CD4-positive, alpha-beta T cell treated with Interleukin-17A for 4 hours (primary cell): ENCODE measurements at regions not wholly inside any gene's neighbourhood (a gene's known extent, or its start where the extent isn't known, plus 50 kb on each side); places are given as distances from the start of the nearest gene placed in this dataset.
"Not testable (repeated sequence)": the region's sequence is repeated elsewhere in the genome, so short reads cannot be mapped to it uniquely, and the experiment has no call there.

Experiments used
- DNase-seq: peaks from one replicate; pipeline ENCODE4 v3.0.0-alpha.2; 2020; ENCODE audit warnings: mixed read lengths

DNA sequence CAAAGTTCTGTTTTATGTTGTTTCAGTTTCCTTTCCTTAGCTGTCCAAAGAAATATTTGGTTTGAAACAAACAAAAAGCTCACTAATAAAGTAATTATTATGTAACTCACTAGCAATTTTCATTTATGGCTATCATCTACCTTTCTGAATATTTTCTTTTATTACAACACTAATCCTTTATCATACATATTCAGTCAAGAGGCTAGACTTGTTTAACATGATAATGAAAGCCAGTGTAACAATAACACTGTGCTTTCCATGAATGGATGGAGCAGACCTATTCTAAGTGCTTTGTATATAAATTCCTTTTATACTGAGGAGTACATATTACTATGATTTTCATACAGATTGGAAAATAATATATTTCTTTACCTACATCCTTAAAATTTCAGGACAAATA lies 972.8 kb upstream of the ADGRL4 start:
- no peak for DNase-seq

DNA sequence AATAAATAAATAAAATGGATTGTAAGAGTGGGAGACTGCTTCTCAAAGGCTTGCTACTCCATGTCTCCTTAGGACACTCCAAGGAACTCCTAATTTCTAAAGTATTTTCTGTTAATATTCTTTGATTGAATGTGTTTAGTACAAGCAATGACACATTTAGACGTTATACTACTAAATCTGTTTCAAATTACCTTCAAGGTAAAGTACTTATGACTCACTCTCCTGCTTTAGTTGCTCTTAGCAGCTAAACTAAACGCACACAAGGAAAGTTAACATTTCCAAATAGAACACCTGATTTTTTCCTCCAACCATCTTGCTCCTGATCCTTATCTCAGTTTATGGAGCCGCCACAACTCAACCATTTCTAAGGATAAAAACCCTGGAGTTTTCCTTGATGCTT lies 969.8 kb upstream of the ADGRL4 start:
- DNase-seq: no peak

DNA sequence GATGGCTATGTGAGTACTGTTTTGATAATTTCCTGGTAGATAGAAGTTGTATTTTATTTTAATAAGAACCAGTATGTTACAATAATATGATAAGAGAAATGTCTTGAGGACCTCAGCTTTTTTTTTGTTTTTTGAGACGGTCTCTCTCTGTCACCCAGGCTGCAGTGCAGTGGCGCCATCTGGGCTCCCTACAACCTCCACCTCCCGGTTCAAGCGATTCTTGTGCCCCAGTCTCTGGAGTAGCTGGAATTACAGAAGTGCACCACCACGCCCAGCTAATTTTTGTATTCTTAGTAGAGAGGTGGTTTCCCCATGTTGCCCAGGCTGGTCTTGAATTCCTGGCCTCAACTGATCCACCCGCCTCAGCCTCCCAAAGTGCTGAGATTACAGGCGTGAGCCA lies 968.1 kb upstream of the ADGRL4 start:
- DNase-seq: no peak

DNA sequence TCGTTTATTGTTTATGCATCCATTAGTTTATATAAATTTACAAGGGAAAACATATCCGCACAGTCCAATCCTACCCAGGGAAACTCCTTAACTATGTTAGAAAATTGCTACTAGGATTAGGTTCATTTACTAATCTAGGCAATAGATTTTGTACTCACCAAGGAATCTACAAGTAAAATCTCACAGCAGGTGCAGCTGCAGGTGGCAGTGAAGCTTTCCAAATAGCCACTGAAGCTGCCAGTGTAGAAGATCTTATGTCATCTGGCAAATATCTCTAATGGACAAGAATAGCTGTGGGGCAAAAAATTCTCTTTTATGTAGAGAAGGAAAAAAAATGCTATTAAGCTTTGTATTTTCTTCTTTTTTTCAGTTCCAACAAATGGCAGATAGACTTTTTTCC lies 963.4 kb upstream of the ADGRL4 start:
- no peak for DNase-seq

DNA sequence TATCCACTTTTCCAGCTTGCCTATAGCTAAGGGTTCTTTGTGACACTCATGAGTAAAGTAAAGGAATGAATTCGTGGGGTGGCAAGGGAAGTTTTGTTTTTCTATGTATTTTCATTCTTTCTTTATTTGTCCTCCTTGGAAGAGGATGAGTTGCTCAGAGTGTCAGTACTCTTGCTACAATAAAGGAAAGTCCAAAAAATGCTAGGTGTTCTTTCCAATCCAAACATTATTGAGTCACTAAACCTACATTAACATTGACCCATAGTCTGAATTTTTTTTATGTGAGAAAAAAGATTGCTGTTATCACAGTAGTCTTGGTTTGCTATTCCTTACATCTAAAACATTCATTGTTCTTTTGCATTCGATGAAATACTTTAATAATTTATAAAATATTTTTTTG lies 959.9 kb upstream of the ADGRL4 start:
- no peak for DNase-seq

DNA sequence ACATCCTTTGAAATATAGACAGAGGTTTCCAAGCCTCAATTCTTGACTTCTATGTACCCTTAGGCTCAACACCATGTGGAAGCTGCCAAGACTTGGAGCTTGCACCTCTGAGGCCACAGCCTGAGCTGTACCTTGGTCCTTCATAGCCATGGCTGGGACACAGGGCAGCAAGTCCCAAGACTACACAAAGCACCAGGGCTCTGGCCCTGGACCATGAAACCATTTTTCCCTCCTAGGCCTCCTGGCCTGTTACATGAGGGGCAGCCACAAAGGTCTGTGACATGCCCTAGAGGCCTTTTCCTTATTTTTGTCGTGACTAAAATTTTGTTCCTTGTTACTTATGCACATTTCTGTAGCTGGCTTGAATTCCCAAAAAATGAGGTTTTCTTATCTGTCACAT lies 953.1 kb upstream of the ADGRL4 start:
- no peak for DNase-seq

DNA sequence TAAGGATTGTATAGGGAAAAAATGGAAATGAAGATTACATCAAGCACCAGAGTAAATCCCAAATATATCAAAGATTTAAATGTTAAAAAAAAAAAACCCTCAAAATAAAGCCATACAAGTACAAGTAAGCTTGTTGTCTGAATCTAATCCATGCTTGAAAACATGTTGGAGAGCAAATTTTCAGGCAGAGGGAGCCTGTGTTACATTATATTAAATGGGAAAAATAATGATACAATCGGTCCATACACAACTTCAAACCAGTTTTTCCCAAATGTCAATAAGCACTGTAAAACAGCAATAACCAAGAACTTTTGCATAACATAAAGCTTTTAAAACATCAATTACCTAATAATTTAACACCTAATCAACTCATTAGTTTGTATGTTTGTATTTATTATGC lies 949.4 kb upstream of the ADGRL4 start:
- DNase-seq: no peak

DNA sequence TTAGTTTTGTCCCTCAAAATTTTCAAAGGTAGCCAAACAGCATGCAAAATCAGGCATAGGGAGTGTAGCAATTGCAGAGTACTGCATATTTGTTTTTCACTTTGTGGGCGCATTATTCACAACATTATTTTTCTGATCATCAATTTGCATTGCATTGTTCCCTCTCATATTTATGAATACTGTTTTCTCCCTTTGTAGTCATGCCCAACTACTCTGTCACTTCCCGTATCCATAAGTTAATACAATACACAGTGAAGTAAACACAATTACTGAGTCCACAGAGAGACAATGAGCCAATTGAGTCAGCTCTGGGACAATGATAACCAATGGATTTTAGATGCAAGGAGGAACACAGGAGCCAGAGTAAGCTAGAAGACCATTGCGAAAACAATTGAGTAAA lies 944.0 kb upstream of the ADGRL4 start:
- DNase-seq: no peak

DNA sequence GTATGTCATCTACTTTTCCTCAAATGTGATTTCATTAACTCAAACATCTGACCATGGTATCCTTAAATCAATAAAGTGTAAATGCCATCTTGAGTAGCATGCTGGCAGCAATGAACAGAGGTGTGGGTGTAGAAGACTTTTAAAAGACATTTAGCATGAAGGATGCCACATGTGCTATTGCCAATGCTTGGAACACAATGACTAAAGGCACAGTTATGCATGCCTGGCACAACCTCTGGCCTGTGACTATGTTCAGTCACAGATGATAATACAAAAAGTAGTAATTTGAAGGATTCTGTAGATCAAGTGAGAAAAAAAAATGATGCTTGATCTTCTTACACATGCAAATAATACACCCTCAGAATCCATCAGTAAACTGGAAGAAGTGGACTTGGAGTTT lies 938.9 kb upstream of the ADGRL4 start:
- no peak for DNase-seq

DNA sequence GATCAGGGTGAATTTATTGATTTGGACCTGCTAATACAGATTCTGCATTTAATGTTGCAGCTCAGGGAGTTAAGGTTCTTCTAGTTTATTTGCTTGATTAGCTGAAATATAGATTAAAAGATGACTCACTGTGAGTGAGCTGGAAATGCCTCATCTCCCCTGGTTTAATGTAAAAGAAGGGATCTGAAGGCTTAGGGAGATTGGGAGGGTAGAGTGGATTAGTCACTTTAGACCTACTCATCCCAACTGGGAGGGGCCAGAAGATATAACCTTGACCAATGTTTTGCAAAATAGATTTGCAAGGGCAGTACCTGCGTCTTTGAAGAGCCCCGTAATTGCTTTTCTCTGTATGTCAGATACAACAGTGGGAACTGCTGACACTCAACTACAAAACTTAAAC lies 922.8 kb upstream of the ADGRL4 start:
- DNase-seq: no peak

DNA sequence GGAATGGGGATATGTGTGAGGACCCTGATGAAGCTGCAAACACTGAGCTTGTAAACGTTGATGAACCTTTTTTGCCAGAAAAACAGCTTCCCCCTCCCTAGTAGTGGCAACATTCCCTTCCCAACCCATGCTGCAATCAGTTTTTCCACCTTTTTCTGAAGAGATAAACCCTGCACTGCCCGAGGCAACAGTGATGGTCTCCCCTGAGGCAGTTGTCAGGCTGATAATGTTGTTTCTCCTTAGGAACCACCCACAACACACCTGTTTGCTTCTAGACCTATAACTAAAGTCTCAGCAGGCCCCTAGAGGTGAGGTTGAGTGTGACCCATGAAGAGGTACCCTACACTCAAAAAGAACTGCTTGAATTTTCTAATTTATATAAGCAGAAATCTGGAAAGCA lies 922.4 kb upstream of the ADGRL4 start:
- no peak for DNase-seq

DNA sequence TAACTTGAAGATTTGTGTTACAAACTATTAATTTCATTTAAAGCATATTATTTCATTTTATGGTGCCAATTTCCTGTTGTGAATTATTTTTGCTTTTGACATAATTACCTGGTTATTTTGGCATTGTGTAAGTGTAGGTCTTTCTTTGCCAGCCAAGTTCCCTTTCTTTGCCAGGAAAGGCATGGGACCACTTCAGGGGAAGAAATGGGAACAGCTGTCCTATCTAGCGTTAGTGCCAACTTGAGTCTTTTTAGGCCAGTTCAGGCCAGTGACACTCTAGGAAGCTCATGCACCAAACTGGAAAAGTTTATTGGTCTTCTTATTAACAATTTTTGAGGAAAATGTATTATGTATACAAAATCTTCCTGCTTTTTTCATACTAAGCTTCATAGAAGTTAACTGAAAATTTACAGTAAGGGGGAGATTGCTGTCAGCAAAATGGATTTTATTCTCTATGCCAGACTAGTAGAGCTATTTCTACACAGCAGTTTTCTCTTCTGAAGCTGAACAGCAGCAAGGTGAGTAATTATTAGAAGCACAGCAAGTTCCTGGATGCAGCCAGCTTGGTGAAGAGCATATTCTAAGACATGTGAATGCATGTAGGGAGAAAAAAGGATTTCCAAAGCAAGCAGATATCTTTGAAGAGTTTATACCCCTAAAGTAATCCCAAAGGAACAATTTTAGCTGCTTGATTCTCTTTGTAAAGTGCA lies 914.6 kb upstream of the ADGRL4 start:
- no peak for DNase-seq

DNA sequence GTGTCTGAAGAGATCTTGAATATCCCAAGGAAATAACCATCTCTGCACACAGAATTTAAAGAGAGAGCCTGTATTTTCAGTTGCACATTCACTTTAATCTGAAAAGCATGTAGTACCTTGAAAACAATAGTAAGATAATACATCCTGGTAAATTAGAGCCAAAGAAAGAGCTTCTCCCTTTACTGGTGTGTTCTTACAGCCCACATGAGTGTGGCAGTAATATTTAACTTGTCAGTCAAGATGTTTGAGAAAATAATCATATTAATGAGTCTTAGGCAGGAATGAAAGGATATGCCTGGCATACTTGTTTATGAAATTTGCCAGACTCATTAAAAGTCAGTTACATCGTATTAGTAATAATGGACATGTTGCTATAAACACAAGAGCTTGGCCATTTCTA lies 908.4 kb upstream of the ADGRL4 start:
- no peak for DNase-seq

DNA sequence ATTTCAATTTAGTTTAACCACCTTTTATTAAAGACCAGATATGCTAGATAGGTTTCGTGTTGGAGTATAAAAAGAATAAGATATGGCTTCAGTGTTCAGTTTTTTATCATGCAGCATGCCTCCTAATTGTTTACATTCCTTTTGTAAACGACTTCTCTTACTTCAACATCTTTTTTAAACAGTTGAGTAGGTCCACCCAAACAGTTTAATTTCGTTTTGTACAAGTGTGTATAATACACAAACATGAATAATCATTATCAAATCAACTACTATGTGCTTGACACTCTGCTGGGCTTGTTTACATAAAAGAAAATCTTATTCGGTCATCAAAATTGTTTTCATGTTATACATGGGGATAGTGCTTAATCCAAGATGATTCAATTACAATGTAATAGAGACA lies 906.3 kb upstream of the ADGRL4 start:
- no peak for DNase-seq

DNA sequence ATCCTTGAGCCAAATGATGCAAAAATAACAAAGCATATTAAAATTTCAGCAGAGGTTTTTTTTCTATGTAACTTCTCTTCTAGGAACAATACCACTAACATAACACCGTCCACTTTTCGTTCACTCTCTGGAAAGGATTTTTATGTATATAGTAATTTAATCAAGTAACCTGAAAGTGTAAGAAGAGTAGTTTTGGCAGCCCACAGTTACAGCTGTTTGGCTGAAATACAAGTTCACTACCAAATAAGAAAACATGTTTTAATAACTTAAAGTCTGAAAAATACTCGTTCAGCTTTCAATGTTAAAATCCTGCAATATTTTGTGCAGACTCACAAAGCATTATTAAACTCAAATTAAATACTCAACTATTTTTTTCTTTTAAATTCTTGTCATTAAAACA lies 896.8 kb upstream of the ADGRL4 start:
- DNase-seq: no peak

DNA sequence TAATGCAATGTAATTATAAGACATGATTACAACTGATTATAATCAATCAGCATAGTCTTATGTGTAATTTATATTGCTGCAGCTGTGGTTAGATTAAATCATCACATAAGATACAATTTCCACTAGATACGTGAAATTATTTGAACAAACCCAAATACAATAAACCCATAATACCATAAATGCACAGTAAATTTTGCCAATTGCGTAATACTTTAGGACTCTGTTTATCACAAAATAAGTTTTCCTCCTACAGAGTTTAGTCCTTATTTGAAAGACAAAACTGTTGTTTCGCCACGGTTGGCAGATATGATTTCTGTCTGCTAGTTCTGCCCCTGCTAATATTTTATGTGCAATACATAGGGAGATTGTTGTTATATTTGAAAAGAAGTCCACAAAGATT lies 895.9 kb upstream of the ADGRL4 start:
- DNase-seq: no peak

DNA sequence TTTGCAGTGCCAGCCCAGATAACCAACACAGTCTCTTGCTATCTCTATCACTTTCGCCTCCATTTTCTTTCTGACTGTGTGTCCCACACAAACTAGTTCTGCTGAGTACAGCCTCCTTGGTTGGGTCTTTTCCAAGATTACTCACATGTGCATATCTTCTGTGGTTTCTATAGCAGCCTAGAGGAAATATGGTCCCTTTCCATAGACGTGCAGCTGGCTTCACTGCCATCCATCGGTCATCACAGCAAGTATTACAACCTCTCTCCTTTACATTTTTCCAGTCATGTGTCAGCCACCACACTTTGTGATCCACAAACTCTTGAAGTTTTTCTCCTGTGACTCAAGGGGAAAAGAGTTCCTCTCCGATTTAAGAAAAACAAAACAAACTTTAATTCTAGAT lies 893.4 kb upstream of the ADGRL4 start:
- no peak for DNase-seq

DNA sequence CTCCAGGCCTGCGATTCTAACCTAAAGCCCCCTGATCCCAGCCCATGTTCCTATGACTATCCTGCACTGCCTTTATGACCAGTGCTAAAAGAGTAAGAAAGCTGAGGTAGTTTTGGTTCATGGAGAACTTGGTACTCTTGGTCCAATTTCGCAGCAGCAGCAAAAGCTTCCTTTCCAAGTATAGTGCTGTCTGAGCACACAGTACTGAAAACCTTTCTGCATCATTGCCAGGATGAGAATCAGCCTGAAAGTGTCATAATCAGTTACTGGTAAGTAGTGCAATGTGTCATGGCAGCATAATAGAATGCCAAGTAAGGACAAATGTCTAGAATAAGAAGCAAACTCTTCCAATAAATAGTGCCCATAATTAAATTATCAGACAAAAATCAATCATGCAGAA lies 889.6 kb upstream of the ADGRL4 start:
- no peak for DNase-seq

DNA sequence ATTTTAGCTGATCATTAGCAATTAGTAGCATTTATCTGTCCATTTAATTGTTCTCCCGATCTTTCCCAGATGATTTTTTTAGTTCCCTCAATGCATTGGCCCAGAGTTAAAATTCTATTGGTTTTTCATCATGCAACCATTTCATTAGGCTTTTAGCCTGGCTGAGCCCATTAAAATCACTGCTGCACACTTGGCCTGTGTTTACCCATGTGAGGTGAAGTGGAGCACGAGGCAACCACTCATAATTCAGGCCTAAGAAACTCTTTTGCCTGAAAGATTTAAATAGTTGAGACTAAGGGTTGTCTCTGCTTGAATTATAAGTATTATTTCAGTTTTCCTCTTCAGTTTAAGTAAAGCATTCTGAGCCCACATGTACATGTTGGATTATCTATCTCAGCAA lies 889.0 kb upstream of the ADGRL4 start:
- DNase-seq: no peak

DNA sequence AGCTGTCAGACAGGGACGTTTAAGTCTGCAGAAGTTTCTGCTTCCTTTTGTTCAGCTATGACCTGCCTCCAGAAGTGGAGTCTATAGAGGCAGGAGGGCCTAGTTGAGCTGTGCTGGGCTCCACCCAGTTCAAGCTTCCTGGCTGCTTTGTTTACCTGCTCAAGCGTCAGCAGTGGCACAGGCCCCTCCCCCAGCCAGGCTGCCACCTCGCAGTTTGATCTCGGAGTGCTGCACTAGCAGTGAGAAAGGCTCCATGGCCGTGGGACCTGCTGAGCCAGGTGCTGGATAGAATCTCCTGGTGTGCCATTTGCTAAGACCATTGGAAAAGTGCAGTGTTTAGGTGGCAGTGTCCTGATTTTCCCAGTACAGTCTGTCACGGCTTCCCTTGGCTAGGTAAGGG lies 887.6 kb upstream of the ADGRL4 start:
- DNase-seq: not testable (repeated sequence)

DNA sequence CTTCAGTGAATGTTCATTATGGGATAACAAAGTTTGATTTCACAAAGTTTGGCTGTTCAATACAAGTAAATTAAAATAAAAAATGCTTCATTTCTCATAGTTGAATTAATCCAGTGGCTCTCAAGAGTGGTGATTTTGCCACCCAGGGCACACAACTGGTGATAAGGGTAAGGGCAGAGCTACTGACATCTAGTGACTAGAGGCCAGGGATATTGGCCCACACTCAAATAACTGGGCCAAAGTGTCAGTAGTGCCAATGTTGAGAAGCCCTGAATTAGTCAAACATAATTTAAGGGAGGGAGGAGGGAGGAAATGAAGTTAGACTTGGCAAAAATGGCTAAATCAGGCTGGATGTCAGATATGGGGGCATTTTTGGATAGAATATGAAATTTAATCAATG lies 880.5 kb upstream of the ADGRL4 start:
- DNase-seq: no peak

DNA sequence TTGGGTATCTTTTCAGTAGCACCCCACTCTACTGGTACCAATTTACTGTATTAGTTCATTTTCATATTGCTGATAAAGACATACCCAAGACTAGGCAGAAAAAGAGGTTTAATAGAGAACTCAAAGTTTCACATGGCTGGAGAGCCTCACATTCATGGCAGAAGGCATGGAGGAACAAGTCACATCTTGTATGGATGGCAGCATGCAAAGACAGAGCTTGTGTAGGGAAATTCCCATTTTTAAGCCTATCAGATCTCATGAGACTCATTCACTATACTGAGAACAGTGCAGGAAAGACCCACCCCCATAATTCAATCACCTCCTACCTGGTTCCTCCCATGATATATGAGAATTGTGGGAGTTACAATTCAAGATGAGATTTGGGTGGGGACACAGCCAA lies 878.6 kb upstream of the ADGRL4 start:
- no peak for DNase-seq

DNA sequence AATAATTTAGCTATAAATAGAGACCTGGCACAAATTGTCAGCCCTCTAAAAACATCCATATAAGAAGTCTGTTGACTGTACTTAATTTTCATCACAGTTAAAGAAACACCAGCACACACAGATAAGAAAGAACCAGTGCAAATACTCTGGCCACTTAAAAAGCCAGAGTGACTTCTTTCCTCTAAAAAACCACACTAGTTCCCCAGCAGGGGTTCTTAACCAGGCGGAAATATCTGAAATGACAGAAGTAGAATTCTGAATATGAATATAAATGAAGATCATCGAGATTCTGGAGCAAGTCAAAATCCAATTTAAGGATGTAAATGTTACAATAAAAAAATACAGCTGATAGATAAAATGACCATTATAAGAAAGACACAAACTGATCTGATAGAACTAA lies 870.6 kb upstream of the ADGRL4 start:
- DNase-seq: no peak

DNA sequence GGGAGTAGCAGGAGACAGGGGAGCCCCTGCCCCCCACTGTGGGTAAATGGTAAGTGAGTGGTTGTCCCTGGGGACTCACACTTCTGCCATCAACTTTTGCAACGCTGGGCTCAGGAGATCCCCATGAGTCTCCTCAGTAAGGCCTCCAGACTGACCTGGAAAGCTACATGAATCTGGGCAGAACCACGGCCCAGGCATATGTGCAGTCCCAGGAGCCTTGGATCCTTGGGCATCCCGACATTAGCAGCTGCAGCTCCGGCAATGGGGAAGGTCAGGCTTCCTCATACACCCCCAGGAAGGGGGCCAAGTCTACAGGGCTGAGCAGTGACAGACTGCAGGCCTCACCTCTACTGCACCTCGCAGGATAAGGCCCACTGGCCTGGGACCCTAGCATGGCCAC lies 868.7 kb upstream of the ADGRL4 start:
- DNase-seq: no peak

DNA sequence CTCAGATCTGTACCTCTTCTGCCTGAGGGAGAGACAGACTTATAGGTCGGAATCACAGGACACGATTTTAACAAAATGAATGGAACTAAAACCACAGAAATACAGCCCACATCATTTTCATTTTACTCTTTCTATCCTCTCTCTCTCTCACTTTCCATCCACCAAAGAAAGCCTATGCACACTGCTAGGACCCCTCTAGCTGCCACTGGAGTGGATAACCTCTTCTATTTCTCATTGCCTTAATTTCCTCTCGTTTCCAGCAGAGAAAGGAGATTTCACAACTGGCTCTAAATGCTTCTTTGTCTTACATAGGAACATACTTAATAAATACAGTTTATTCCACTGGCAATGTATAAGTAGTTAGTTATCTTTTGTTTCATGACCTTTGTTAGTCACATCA lies 867.8 kb upstream of the ADGRL4 start:
- DNase-seq: no peak
